Body of pancreas (tissue), 4 donors: ENCODE measurements at regions not wholly inside any gene's neighbourhood (a gene's known extent, or its start where the extent isn't known, plus 50 kb on each side); places are given as distances from the start of the nearest gene placed in this dataset.

Experiments used
- ATAC-seq: fragments of 150-250 bp; one replicate; pipeline ENCODE4 v1.9.1; 2016
- DNase-seq, 4 donors: peaks; one replicate each; pipeline ENCODE4 v3.0.0-alpha.2; 2019
- H3K27ac ChIP-seq, 4 donors: fragments of 200-600 bp; sonication (generic); 1 replicate in 3 of 4; 2 replicates in 1 of 4; pipeline versions ENCODE4 v1.5.1 to v1.6.1; 2016 to 2019; ENCODE audit warnings: mild to moderate bottlenecking in 1 of 4, mixed read lengths in 1 of 4, moderate library complexity in 1 of 4
- H3K27me3 ChIP-seq, 2 donors: fragments of 200-600 bp; sonication (generic); one replicate each; pipeline ENCODE4 v1.6.0; 2016; ENCODE audit warnings: mild to moderate bottlenecking in 1 of 2
- H3K36me3 ChIP-seq, 2 donors: fragments of 200-600 bp; sonication (generic); replicated peaks in 1 of 2; 2 replicates each; pipeline ENCODE4 v1.5.1; 2016; ENCODE audit warnings: low read depth in 2 of 2; ENCODE audit not compliant: insufficient read depth in 1 of 2
- H3K4me1 ChIP-seq: fragments of 200-600 bp; sonication (generic); one replicate; pipeline ENCODE4 v1.6.0; 2016
- H3K4me3 ChIP-seq, 2 donors: fragments of 200-600 bp; sonication (generic); 1 replicate in 1 of 2; 2 replicates in 1 of 2; pipeline ENCODE4 v1.5.1; 2016 to 2019
- H3K9me3 ChIP-seq, 3 donors: fragments of 200-600 bp; sonication (generic); 1 replicate in 2 of 3; 2 replicates in 1 of 3; pipeline ENCODE4 v1.5.1; 2016
- CTCF ChIP-seq, 7 experiments: fragments of 450-650 bp in 4 of 7; fragments of 200-600 bp in 3 of 7; sonication (generic) in 3 of 7; IDR thresholded peaks; one replicate each; pipeline ENCODE4 v1.5.1; 2016 to 2019; ENCODE audit warnings: antibody characterized with exemption in 7 of 7
- POLR2A ChIP-seq, 3 donors: fragments of 450-650 bp; IDR thresholded peaks; one replicate each; pipeline ENCODE4 v1.6.1; 2016; ENCODE audit warnings: antibody characterized with exemption in 3 of 3, mild to moderate bottlenecking in 2 of 3
- WGBS, 2 donors: methylation state at CpG; one replicate each; pipeline ENCODE4 v1.1.5; 2017; 5-methylcytosine and 5-hydroxymethylcytosine counted together
- intact Hi-C: fragments of 100-400 bp; cut with DNase I; formaldehyde crosslinking; loops from one replicate; pipeline ENCODE4 v1.15.1; 2023

GRCh38 chr4:45100956-45101818 is 374.8 kb upstream of the GNPDA2 start:
- intact Hi-C loops = no loop called here
- no peak for ATAC-seq
- Histone ChIP-seq H3K27ac (no peak overlapping the region), H3K9me3 (no peaks in the 10 kb centered on the region), H3K36me3 (no peaks in the 10 kb centered on the region), H3K27me3 (no peaks in the 10 kb centered on the region), H3K4me1 (no peaks in the 10 kb centered on the region), H3K4me3 (no peak overlapping the region)
- peak in 1 of 4 donors; percentile 13 for DNase-seq
- no peak for TF ChIP-seq CTCF (IDR thresholded peaks at IDR 0.05)
- no peak for TF ChIP-seq POLR2A (IDR thresholded peaks at IDR 0.05)
- WGBS, 2 donors = 66 to 71% methylated on average over 6 of the region's 6 CpGs

GRCh38 chr4:45099471-45099870 is 373.1 kb upstream of the GNPDA2 start:
- DNase-seq (no peak), ATAC-seq (no peak)
- H3K9me3 ChIP-seq = no peaks in the 10 kb centered on the region
- intact Hi-C loops = no loop called here
- no peaks in the 10 kb centered on the region for H3K27me3 ChIP-seq
- WGBS, 2 donors = 55 to 59% methylated on average over 1 of the region's 1 CpG
- H3K36me3 ChIP-seq = no peaks in the 10 kb centered on the region
- TF ChIP-seq POLR2A (IDR thresholded peaks at IDR 0.05) (no peak), CTCF (IDR thresholded peaks at IDR 0.05) (no peak)
- H3K4me1 ChIP-seq = no peaks in the 10 kb centered on the region
- H3K27ac ChIP-seq = no peak overlapping the region
- no peak overlapping the region for H3K4me3 ChIP-seq

GRCh38 chr4:45094684-45095083 is 368.3 kb upstream of the GNPDA2 start:
- WGBS, 2 donors = 62 to 66% methylated on average over 3 of the region's 3 CpGs
- no peaks in the 10 kb centered on the region for H3K4me1 ChIP-seq
- no peak overlapping the region for H3K27ac ChIP-seq
- H3K4me3 ChIP-seq = no peak overlapping the region
- no peak for DNase-seq
- intact Hi-C loops = no loop called here
- no peaks in the 10 kb centered on the region for H3K36me3 ChIP-seq
- no peaks in the 10 kb centered on the region for H3K27me3 ChIP-seq
- no peak for TF ChIP-seq POLR2A (IDR thresholded peaks at IDR 0.05)
- peaks cover 0 to 11% (median 0%) of the 10 kb centered on the region in 3 donors for H3K9me3 ChIP-seq
- ATAC-seq = no peak

- no peak for ATAC-seq
- 57 to 62% methylated on average over 2 of the region's 2 CpGs for WGBS, 2 donors
- H3K4me3 ChIP-seq = no peak overlapping the region
- no peaks in the 10 kb centered on the region for H3K27me3 ChIP-seq
- TF ChIP-seq CTCF (IDR thresholded peaks at IDR 0.05) (no peak), POLR2A (IDR thresholded peaks at IDR 0.05) (no peak)
- no peak overlapping the region for H3K27ac ChIP-seq
- H3K36me3 ChIP-seq = no peaks in the 10 kb centered on the region
- H3K9me3 ChIP-seq = no peaks in the 10 kb centered on the region
- no peak for DNase-seq
- intact Hi-C loops = no loop called here
- no peaks in the 10 kb centered on the region for H3K4me1 ChIP-seq
Measured at GRCh38 chr4:45082101-45082500, 355.7 kb upstream of the GNPDA2 start.

- Histone ChIP-seq H3K27me3 (no peaks in the 10 kb centered on the region), H3K4me1 (no peaks in the 10 kb centered on the region), H3K36me3 (no peaks in the 10 kb centered on the region), H3K9me3 (no peaks in the 10 kb centered on the region), H3K27ac (no peak overlapping the region), H3K4me3 (no peak overlapping the region)
- WGBS, 2 donors = 31 to 50% methylated on average over 1 of the region's 1 CpG
- ATAC-seq (no peak), DNase-seq (no peak)
- TF ChIP-seq POLR2A (IDR thresholded peaks at IDR 0.05) = no peak
- no peak for TF ChIP-seq CTCF (IDR thresholded peaks at IDR 0.05)
- intact Hi-C loops = no loop called here
Measured at GRCh38 chr4:45079616-45080015, 353.3 kb upstream of the GNPDA2 start.
